Heart left ventricle (tissue), 13 donors: ENCODE measurements at regions not wholly inside any gene's neighbourhood (a gene's known extent, or its start where the extent isn't known, plus 50 kb on each side); places are given as distances from the start of the nearest gene placed in this dataset.

Experiments used
- CTCF ChIP-seq, 12 donors: fragments of 200-600 bp; sonication (generic) in 4 of 12; IDR thresholded peaks; one replicate each; pipeline versions ENCODE4 v1.5.0 to v1.8.0; 2018 to 2022; ENCODE audit warnings: antibody characterized with exemption in 12 of 12, mild to moderate bottlenecking in 5 of 12
- POLR2A ChIP-seq, 2 donors: fragments of 450-650 bp; IDR thresholded peaks; one replicate each; pipeline ENCODE4 v1.6.1; 2017; ENCODE audit warnings: antibody characterized with exemption in 2 of 2, mild to moderate bottlenecking in 2 of 2, moderate library complexity in 2 of 2
- donor health status: ischemic (EF 13 %, LVEDD 7.1; RV severe dilation, severe dysfunction).
- donor health status: DM: no; HTN: yes; CAD: no.
- donor health status: DM: no; HTN: no; CAD: no.
- donor health status: ischemic (EF 25% LVEDD 6.9; RV normal size, moderate dysfunction).
- donor health status: ischemic (EF 25% LVEDD 5.7; RV mildly dilated, moderate dysfunction).
- donor health status: ischemic (EF 35%, LVEDD 5.7; RV mildly dilated, moderate dysfunction).
- donor health status: nonischemic (EF 11% LVEDD 7.7; RV severe dilation, severe dysfunction).
- donor health status: DM: yes; HTN: yes; CAD: no.
- donor health status: PGD.
- donor health status: ischemic (EF 29% LVEDD 5.4; RV normal size, mild dysfunction).
- donor health status: nonischemic (EF 23%, LVEDD 6.1; RV moderate dilation, normal function).

DNA sequence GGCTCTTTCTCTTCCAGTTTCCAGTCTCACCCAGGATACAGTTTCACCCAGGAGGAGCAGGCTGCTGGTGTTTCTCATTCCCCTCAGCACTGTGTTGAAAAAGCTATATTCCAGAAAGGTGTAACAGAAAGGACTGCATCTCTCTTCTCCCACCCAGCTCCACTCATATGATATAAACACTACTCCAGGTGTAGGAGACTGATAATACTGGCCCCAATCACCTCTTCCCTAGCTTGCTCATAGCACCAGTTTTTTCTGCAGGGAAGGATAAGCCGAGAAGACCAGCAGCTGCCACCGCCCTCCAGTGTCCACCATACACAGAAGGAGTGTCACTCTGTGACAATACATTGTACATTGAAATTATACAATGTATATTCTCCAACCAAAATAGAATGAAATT, 105.5 kb upstream of the STK26 start:
- TF ChIP-seq CTCF (IDR thresholded peaks at IDR 0.05) (no peak), POLR2A (IDR thresholded peaks at IDR 0.05) (no peak)
